Coronary artery (tissue), 2 donors: ENCODE measurements at regions not wholly inside any gene's neighbourhood (a gene's known extent, or its start where the extent isn't known, plus 50 kb on each side); places are given as distances from the start of the nearest gene placed in this dataset.

ENCODE experiments used
- DNase-seq: peaks from one replicate; pipeline ENCODE4 v3.0.0-alpha.2; 2017; ENCODE audit warnings: low spot score
- H3K27ac ChIP-seq, 2 donors: fragments of 200-600 bp; sonication (generic); one replicate each; pipeline ENCODE4 v1.5.1; 2016 to 2019
- H3K4me3 ChIP-seq: fragments of 200-600 bp; sonication (generic); 2 replicates; pipeline ENCODE4 v1.5.1; 2016; ENCODE audit warnings: mild to moderate bottlenecking, moderate library complexity
- TF ChIP-seq, protein P1 (sequence below): fragments of 200-600 bp; sonication (generic); IDR thresholded peaks from one replicate; pipeline ENCODE4 v1.5.1; 2019; ENCODE audit warnings: antibody characterized with exemption

DNA sequence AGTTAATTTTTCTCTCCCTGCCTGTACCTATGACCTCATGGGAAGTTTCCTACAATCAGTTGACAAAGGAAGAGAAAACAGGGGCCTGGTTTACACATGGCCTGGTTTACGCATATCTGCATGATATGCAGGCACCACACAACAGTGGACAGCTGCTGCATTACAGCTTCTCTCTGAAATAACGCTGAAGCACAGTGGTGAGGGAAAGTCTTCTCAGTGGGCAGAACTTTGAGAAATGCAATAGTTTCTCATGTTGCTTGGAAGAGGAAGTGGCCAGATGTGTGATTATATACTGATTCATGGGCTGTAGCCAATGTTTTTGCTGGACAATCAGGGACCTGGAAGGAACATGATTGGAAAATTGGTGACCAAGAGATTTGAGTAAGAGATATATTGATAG is 324.1 kb upstream of the GOT2 start:
- no peak overlapping the region for H3K4me3 ChIP-seq
- H3K27ac ChIP-seq = no peak overlapping the region
- TF ChIP-seq, protein P1, sequence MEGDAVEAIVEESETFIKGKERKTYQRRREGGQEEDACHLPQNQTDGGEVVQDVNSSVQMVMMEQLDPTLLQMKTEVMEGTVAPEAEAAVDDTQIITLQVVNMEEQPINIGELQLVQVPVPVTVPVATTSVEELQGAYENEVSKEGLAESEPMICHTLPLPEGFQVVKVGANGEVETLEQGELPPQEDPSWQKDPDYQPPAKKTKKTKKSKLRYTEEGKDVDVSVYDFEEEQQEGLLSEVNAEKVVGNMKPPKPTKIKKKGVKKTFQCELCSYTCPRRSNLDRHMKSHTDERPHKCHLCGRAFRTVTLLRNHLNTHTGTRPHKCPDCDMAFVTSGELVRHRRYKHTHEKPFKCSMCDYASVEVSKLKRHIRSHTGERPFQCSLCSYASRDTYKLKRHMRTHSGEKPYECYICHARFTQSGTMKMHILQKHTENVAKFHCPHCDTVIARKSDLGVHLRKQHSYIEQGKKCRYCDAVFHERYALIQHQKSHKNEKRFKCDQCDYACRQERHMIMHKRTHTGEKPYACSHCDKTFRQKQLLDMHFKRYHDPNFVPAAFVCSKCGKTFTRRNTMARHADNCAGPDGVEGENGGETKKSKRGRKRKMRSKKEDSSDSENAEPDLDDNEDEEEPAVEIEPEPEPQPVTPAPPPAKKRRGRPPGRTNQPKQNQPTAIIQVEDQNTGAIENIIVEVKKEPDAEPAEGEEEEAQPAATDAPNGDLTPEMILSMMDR = no peak
- no peak for DNase-seq

DNA sequence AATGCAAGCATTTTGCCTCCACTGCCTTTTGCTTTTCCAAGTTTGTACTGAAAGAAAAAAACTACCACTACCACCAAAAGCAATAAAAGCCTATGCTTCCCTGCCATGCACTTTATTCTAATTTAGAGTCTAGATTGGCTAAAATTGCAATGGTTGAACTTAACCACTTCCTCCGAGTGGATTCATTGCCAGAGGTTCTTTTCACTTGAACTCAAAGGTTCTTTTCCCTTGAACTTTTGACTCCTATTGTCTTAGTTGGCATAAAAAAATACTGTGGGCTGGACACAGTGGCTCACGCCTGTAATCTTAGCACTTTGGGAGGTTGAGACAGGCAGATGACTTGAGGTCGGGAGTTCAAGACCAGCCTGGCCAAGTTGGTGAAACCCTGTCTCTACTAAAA is 319.8 kb upstream of the GOT2 start:
- TF ChIP-seq, protein P1 = no peak
- Histone ChIP-seq H3K27ac (no peak overlapping the region), H3K4me3 (no peak overlapping the region)
- DNase-seq = no peak

DNA sequence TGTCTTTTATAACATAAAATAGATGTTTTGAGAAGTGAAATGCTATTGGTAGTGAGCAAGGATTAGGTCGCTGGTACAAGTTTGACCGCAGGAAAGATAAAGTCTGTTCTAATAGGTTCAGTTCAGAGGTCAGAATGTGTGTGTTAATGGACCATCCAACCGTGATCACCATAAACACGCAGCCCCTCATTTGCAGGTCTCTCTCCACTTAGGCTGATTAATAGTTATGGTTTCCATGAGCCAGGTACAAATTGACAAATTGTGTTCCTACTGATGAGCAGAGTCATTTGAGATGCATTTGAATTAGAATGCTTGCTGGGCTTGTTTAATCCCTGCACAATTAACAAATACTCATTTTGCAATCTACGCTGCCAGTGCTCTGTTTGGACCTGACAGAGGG is 318.1 kb upstream of the GOT2 start:
- no peak for DNase-seq
- no peak overlapping the region for H3K4me3 ChIP-seq
- no peak overlapping the region for H3K27ac ChIP-seq
- TF ChIP-seq, protein P1 = no peak

DNA sequence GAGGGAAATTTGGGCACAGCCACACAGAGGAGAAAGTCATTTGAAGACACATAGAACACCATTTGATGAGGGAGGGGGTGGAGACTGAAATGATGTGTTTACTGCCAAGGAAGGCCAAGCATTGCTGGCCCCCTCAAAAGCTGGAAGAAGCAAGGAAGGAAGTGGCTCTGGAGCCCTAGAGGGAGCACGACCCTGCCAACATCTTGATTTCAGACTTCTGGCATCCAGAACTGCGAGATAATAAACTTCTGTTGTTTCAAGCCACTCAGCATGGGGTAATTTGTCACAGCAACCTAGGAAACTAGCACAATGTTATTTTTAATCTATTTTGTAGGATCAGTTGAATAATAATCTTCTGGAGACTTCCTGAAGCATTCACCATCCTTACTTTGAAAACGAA is 314.8 kb upstream of the GOT2 start:
- Histone ChIP-seq H3K4me3 (no peak overlapping the region), H3K27ac (no peak overlapping the region)
- TF ChIP-seq, protein P1 = no peak
- no peak for DNase-seq

DNA sequence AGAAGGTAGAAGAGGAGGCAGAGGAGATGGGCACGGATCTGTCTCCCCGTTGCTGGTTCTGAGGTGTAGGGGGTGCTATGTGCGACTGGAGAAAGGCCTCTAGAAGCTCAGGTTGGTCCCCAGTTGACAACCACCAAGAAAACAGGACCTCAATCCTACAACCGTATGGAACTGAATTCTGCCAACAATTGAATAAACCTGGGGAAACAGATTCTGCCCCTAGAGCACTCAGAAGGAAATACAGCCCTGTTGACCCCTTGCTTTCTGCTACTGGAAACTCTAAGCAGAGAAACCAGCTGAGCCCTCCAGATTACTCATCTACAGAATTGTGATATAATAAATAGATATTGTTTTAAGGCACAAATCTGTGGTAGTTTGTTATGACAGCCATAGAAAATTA is 313.0 kb upstream of the GOT2 start:
- TF ChIP-seq, protein P1 = no peak
- Histone ChIP-seq H3K27ac (no peak overlapping the region), H3K4me3 (no peak overlapping the region)
- no peak for DNase-seq

DNA sequence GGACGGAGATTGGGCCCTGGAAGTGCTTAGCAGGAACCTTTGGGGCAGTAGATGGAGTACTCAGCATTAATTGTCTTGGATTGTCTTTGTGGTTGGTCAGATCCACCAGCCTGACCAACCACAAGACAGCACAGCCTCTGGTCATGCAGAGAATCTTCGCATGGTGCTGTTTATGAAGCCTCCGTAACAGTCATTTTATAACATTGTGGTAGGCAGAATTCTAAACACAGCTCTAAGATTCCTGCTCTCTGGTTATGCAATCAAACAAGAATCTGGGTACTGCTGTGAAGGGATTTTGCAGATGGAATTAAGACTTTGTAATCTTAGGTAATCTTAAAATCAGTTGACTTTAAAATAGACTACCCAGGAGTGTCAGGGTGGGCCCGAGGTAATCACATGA is 312.2 kb upstream of the GOT2 start:
- DNase-seq = no peak
- no peak overlapping the region for H3K27ac ChIP-seq
- H3K4me3 ChIP-seq = no peak overlapping the region
- TF ChIP-seq, protein P1 = no peak

DNA sequence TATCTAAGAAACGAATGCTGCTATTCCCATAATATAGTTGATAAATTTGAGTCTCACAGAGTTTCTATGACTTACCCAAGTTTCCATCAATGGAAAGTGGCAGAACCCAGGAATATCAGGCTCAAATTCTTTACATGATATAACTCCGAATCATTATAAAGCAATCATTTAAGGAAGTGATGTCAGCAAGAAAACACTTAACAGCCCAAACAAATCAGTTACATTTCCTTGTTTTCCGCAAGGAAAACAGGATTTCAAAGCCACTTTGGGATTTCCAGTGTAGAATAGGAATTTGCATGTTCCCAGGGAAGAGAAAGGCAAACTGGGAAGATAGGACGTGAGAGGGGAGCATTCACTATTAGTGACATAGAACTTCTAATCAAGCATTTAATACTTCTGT is 311.4 kb upstream of the GOT2 start:
- Histone ChIP-seq H3K27ac (no peak overlapping the region), H3K4me3 (no peak overlapping the region)
- DNase-seq = no peak
- TF ChIP-seq, protein P1 = no peak
